Loucy (cell line): ENCODE measurements at regions not wholly inside any gene's neighbourhood (a gene's known extent, or its start where the extent isn't known, plus 50 kb on each side); places are given as distances from the start of the nearest gene placed in this dataset.

ENCODE experiments used
- H2AFZ ChIP-seq: fragments of 200-600 bp; sonication (generic); 2 replicates; pipeline ENCODE4 v1.6.0; 2016; ENCODE audit warnings: antibody characterized with exemption, mild to moderate bottlenecking, low read length, moderate library complexity
- H3F3A ChIP-seq: fragments of 200-600 bp; 2 replicates; pipeline ENCODE4 v1.6.0; 2016; ENCODE audit warnings: antibody characterized with exemption, low read depth, mild to moderate bottlenecking
- H3K27me3 ChIP-seq: fragments of 200-600 bp; sonication (generic); 2 replicates; pipeline ENCODE4 v1.6.1; 2014; ENCODE audit warnings: low read length, mild to moderate bottlenecking; ENCODE audit not compliant: insufficient read depth, poor library complexity, severe bottlenecking
- H3K36me3 ChIP-seq: fragments of 200-600 bp; sonication (generic); 2 replicates; pipeline ENCODE4 v1.6.1; 2016; ENCODE audit warnings: low read length; ENCODE audit not compliant: insufficient read depth
- H3K4me1 ChIP-seq: fragments of 200-600 bp; sonication (generic); 2 replicates; pipeline ENCODE4 v1.5.1; 2014; ENCODE audit warnings: low read length, mild to moderate bottlenecking; ENCODE audit not compliant: insufficient read depth, poor library complexity, severe bottlenecking
- H3K4me2 ChIP-seq: fragments of 200-600 bp; sonication (generic); 2 replicates; pipeline ENCODE4 v1.6.0; 2014; ENCODE audit warnings: antibody characterized with exemption, low read length, low read depth, mild to moderate bottlenecking; ENCODE audit not compliant: poor library complexity, severe bottlenecking
- H3K4me3 ChIP-seq: fragments of 200-600 bp; sonication (generic); 2 replicates; pipeline ENCODE4 v1.5.1; 2014; ENCODE audit warnings: low read length, mild to moderate bottlenecking, mixed read lengths; ENCODE audit not compliant: poor library complexity, severe bottlenecking
- H3K79me2 ChIP-seq: fragments of 200-600 bp; sonication (generic); 2 replicates; pipeline ENCODE4 v1.6.1; 2014; ENCODE audit warnings: low read length; ENCODE audit not compliant: insufficient read depth
- H3K9ac ChIP-seq: fragments of 200-600 bp; sonication (generic); 2 replicates; pipeline ENCODE4 v1.6.0; 2014; ENCODE audit warnings: mild to moderate bottlenecking, low read depth, low read length, moderate library complexity; ENCODE audit not compliant: poor library complexity, severe bottlenecking
- H3K9me2 ChIP-seq: fragments of 200-600 bp; sonication (generic); replicated peaks from 2 replicates; pipeline ENCODE4 v1.6.1; 2016; ENCODE audit warnings: low read depth, low read length, mixed read lengths
- H3K9me3 ChIP-seq: fragments of 200-600 bp; sonication (generic); 2 replicates; pipeline ENCODE4 v1.6.1; 2014; ENCODE audit warnings: mild to moderate bottlenecking, antibody characterized with exemption, low read length, low read depth; ENCODE audit not compliant: insufficient read depth
- H4K20me1 ChIP-seq: fragments of 200-600 bp; sonication (generic); 2 replicates; pipeline ENCODE4 v1.6.0; 2014; ENCODE audit warnings: antibody characterized with exemption, low read length, mild to moderate bottlenecking; ENCODE audit not compliant: insufficient read depth, poor library complexity, severe bottlenecking
- EZH2phosphoT487 ChIP-seq: fragments of 200-600 bp; IDR thresholded peaks from 2 replicates; pipeline ENCODE4 v1.6.1; 2018; ENCODE audit warnings: antibody characterized with exemption, mild to moderate bottlenecking, moderate library complexity, borderline replicate concordance
- TF ChIP-seq, protein P1 (sequence below): fragments of 200-600 bp; sonication (generic); conservative IDR thresholded peaks from 2 replicates; pipeline ENCODE4 v1.5.1; 2014; ENCODE audit warnings: mild to moderate bottlenecking, antibody characterized with exemption, low read length

DNA sequence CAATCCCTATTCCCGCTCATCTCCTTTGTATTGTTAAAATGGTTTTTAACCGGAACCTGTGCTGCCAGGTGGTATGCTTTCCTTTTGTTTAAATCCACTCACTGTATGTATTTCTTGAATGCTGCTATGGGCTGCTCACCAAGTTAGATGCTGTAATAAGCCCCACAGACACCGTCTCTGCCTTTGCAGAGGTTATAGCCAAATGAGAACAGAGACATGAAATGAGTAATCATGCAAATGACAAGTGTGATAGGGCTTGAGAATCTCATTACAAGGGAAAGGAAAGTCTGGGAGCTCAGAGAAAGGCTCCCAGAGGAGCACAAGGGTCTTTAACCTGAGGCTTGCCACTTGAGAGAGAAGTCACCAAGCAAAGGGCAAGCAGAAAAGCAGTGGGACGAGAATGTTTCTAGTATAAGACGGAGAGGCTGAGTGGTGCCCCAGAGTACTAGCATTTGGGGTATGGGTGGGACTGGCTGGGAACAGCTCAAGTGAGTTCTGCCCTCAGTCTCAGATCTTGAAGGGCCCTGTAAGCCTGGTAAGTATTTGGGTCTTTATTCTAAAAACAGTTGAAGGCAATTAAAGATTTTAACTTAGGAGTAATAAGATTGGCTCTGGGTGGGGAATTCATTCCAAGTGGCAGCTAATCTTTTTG lies 110.8 kb upstream of the H2AZ1 start:
- no peak for TF ChIP-seq EZH2phosphoT487
- TF ChIP-seq, protein P1, sequence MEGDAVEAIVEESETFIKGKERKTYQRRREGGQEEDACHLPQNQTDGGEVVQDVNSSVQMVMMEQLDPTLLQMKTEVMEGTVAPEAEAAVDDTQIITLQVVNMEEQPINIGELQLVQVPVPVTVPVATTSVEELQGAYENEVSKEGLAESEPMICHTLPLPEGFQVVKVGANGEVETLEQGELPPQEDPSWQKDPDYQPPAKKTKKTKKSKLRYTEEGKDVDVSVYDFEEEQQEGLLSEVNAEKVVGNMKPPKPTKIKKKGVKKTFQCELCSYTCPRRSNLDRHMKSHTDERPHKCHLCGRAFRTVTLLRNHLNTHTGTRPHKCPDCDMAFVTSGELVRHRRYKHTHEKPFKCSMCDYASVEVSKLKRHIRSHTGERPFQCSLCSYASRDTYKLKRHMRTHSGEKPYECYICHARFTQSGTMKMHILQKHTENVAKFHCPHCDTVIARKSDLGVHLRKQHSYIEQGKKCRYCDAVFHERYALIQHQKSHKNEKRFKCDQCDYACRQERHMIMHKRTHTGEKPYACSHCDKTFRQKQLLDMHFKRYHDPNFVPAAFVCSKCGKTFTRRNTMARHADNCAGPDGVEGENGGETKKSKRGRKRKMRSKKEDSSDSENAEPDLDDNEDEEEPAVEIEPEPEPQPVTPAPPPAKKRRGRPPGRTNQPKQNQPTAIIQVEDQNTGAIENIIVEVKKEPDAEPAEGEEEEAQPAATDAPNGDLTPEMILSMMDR, result no peak
- no peaks in the 10 kb centered on the region for H3K79me2 ChIP-seq
- H3K4me3 ChIP-seq, result no peak overlapping the region
- no peaks in the 10 kb centered on the region for H3K9me2 ChIP-seq
- no peaks in the 10 kb centered on the region for H3F3A ChIP-seq
- H4K20me1 ChIP-seq, result no peaks in the 10 kb centered on the region
- H3K9me3 ChIP-seq, result no peaks in the 10 kb centered on the region
- no peaks in the 10 kb centered on the region for H3K36me3 ChIP-seq
- H3K9ac ChIP-seq, result no peak overlapping the region
- no peak overlapping the region for H3K4me2 ChIP-seq
- H3K4me1 ChIP-seq, result peaks cover 12% of the 10 kb centered on the region
- no peak overlapping the region for H2AFZ ChIP-seq
- no peaks in the 10 kb centered on the region for H3K27me3 ChIP-seq

DNA sequence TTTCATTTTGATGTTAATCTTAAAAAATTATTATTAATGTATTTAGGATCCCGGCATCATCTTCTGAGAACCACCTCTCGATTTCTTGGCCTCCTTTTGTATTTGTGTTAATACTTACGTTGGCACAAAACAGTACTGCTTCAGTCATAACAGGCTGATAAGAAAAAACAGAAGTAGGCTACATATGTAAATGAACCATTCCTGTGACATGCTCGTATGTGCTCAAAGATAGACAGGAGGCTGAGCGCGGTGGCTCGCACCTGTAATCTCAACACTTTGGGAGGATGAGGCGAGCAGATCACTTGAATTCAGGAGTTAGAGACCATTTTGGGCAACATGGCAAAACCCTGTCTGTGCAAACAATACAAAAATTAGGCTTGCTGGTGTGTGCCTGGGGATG lies 109.4 kb upstream of the H2AZ1 start:
- no peaks in the 10 kb centered on the region for H4K20me1 ChIP-seq
- no peak overlapping the region for H3K9ac ChIP-seq
- no peaks in the 10 kb centered on the region for H3K9me3 ChIP-seq
- TF ChIP-seq, protein P1, result no peak
- no peak for TF ChIP-seq EZH2phosphoT487
- peaks cover 12% of the 10 kb centered on the region for H3K4me1 ChIP-seq
- H3K27me3 ChIP-seq, result no peaks in the 10 kb centered on the region
- H2AFZ ChIP-seq, result no peak overlapping the region
- no peak overlapping the region for H3K4me3 ChIP-seq
- no peaks in the 10 kb centered on the region for H3K9me2 ChIP-seq
- H3F3A ChIP-seq, result no peaks in the 10 kb centered on the region
- H3K4me2 ChIP-seq, result no peak overlapping the region
- H3K36me3 ChIP-seq, result no peaks in the 10 kb centered on the region
- no peaks in the 10 kb centered on the region for H3K79me2 ChIP-seq

DNA sequence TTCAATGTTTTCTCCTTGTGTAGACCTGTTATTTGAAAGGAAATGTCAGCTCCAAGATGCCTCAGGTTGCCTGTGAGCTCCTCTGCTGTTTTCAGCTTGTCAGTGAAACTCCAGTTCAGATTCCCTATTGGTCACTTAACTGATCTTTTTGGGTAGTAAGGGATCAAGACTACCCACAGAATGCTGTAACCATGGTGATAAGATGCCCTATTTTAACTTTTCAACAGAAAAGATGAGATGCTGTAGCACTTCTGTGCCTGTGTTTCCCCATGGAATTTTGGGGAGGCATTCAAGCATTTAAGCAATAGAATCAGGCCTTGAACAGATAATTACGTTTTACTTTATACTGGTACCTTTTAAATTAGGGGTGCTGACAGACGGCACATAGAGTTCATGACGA lies 106.6 kb upstream of the H2AZ1 start:
- no peak for TF ChIP-seq EZH2phosphoT487
- TF ChIP-seq, protein P1, result no peak
- no peak overlapping the region for H3K4me2 ChIP-seq
- H4K20me1 ChIP-seq, result no peaks in the 10 kb centered on the region
- no peaks in the 10 kb centered on the region for H3K9me3 ChIP-seq
- no peaks in the 10 kb centered on the region for H3K27me3 ChIP-seq
- no peak overlapping the region for H3K4me3 ChIP-seq
- H3K9me2 ChIP-seq, result no peaks in the 10 kb centered on the region
- no peaks in the 10 kb centered on the region for H3K4me1 ChIP-seq
- no peaks in the 10 kb centered on the region for H3F3A ChIP-seq
- H3K79me2 ChIP-seq, result no peaks in the 10 kb centered on the region
- H3K36me3 ChIP-seq, result no peaks in the 10 kb centered on the region
- H3K9ac ChIP-seq, result no peak overlapping the region
- H2AFZ ChIP-seq, result no peak overlapping the region
